NCI-H748 treated with DMSO at 0.1 percent for 48 hours (cell line): ENCODE measurements at regions not wholly inside any gene's neighbourhood (a gene's known extent, or its start where the extent isn't known, plus 50 kb on each side); places are given as distances from the start of the nearest gene placed in this dataset.
"Not testable (repeated sequence)": the region's sequence is repeated elsewhere in the genome, so short reads cannot be mapped to it uniquely, and the experiment has no call there.

Experiments
- DNase-seq: peaks from one replicate; lab custom pipeline; 2025; lab: John Stamatoyannopoulos, UW

DNA sequence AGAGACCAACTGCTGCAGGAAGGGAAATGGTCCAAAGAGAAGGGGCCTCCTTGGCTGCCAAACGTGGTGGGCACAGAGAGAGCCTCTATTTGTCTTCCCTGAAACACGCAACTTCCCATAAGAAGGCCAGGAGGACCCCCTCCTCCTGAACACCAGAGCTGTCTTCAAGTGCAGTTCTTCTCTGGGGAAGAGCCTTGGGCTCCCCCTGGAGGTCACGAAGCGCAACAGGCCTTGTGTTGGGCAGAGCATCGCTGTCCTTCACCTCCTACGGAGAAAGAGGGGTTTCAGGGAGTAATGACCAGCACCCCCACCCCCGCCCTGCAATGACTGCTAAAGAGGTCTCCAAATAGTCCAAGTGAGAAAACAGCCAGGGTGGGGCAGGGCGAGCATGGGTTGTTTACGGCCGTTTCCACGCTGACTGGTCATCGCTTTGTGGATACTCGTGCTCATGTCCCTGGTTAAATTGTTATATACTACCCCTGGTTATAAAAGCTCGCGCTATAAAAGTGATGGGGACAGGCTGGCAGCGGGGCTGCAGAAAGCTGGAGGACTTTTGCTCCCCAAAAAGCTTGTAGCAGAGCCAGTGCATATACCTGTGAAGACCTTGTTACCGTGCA lies 397.5 kb upstream of the ATP10A start:
- peak; percentile 8 for DNase-seq

DNA sequence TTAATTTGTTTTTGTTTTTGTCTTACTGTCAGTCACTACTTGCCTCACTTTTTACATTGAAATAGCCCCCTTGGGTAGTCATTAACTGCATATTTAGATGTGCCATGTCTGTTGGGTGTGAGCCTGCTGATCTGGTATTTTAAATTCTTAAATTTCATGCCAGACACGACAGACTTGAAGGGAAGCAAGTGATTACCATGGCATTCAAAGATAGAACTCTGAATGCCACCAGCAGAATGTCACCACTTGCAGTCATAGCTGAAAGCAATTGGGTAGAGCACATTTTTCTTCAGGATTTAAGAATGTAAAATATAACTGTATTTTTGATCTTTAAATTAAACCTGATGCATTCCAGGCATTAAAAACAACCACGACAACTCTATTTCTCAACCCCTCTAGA lies 396.5 kb upstream of the ATP10A start:
- DNase-seq, result no peak

DNA sequence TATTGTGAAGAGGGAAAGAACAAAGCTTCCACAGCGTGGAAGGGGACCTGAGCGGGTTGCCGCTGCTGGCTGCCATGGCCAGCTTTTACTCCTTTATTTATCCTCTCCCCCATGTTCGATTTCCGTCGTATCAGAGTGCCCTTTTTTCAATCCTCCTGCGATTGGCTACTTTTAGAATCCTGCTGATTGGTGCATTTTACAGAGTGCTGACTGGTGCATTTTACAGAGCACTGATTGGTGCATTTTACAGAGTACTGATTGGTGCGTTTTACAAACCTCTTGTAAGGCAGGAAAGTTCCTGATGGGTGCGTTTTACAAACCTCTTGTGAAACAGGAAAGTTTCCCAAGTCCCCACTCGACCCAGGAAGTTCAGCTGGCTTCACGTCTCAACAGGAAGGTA lies 381.7 kb upstream of the ATP10A start:
- not testable (repeated sequence) for DNase-seq

DNA sequence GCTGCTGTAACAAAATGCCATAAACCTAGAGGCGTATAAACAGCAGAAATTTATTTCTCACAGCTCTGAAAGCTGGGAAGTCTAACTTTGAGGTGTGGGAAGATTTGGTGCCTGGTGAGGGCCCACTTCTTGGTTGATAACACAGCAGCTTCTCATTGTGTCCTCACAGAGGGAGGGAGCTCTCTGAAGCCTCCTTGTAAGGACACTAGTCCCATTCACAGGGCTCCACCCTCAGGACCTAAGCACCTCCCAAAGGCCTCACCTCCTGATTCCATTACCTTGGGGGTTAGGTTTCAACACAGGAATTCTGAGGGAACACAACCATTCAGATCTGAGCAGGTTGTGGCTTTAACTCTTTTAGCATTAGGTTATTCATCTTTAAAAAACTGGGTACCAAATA lies 380.3 kb upstream of the ATP10A start:
- no peak for DNase-seq

DNA sequence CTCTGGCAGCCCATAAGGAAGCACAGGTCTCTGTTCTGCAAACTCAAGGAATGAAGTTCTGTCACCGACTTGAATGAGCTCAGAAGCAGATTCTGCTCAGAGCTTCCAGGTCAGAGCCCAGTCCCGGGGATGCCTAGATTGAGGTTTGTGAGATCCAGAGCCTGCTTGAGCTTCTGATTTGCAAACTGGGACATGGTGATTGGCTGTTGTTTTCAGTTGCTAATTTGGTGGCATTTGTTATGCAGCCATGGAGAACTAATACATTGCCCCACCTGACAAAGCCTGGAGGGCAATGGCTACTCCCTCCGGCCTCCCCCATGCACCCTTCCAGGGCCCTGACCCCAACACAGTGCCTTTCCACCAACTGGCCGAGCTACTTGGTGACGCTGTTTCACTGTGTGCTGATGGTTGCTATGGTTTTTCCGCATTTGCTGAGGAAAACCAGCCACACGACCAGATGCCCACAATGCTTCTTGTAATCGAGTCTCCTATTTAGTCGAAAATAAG lies 379.5 kb upstream of the ATP10A start:
- no peak for DNase-seq

DNA sequence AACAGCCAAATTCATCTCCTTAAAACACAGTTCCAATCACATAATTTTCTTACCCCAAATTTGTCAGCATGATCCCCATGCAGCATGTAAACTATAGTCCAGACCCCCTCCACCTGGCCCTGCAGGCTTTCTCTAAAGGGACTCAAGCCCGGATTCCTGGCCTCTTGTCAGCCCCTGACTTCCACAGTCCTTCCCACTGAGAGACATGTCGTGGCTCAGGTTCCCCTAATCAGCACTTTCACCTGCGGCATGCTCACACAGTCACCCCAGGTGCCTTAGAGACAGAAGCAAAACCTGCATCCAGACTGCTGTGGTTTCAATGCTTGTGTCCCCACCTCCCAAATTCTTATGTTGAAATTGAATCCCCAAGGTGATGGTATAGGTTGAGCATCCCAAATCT lies 372.7 kb upstream of the ATP10A start:
- DNase-seq, result no peak

DNA sequence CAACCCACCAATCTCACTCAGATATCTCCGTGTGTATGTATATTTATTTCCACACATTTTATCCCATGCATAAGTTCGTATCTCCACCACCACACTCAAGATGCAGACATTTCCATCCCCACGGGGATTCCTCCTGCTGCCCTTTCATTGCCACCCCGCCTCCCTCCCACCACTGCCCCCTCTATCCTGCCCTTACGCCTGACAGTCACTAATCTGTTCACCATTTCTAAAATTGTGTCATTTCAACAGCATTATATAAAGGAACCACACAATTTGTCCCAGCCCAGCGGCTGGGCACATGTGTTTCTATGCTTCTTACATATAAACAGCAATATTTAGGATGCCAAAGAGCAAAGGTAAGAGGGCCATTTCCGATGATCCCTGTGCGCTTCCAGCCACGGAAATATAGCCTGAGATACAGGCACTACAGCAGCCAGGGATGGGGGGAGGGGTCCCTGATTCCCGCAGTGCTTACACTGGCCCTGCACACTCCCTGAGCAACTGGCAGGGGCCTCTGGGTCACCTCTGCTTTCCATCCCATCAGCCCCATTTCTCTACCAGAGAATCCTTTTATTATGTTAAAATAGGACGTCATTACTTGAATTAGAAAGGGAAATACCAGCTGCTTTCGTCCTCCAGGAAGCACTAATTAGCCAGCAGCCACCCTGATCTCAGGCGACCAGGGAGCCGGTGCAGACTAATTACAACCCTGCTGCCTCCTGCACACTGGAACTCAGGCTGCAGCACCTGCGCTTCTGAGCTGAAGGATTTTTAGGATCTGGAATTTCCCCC lies 372.0 kb upstream of the ATP10A start:
- DNase-seq, result peak; percentile 7

DNA sequence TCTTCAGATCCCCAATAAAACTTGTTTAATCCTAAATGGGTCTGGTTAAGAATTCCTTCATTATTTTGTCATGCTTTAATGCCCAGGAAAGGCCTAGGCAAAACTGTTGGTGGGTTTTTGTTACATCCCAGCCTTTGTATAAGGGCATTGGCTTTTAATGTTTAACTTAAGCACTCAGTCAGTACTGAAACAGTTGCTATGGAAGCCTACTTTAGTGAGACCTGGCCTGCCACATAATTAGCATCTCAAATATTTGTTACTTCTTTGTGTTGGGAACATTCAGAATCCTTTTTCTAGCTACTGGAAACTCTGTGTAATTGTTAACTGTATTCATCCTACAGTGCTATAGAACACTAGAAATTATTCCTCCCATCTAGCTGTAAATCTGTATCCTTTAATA lies 369.6 kb upstream of the ATP10A start:
- DNase-seq, result no peak

DNA sequence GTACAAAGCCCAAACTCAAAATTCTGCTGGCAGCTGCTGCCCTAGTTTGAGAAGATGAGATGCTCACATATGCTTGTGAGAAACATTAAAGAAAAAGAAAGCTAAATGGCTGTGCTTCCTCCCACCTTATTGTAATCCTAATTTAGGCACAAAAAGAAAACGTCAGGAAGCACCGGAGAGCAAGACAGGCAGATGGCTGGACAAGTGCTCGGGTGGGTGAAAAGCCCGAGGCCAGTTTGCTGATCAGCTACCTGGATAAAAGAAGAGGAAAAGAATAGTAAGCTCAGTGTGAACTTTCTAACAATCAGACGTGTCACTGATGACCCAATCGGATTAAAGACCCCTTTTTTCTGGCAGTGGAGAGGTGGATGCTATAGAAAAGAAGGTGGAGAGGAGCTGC lies 368.0 kb upstream of the ATP10A start:
- DNase-seq, result no peak

DNA sequence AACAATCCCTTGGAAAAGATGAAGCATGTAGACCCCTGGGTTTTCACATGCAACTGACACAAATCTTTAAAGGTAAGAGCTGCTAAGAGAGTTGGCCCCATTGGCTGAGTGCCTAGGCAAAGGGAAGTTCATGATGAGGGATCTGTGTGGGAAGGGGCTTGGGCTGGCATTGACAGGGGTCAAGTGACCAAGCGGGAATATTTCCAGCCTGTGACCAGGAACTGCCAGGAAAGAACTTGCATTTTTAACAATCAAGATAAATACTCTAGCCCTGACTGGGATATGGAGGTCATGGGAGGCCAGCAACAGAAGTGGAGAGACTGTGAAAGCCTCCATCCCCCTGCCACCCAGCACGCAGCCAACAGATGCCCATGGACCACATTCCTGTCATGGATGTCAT lies 361.1 kb upstream of the ATP10A start:
- no peak for DNase-seq

DNA sequence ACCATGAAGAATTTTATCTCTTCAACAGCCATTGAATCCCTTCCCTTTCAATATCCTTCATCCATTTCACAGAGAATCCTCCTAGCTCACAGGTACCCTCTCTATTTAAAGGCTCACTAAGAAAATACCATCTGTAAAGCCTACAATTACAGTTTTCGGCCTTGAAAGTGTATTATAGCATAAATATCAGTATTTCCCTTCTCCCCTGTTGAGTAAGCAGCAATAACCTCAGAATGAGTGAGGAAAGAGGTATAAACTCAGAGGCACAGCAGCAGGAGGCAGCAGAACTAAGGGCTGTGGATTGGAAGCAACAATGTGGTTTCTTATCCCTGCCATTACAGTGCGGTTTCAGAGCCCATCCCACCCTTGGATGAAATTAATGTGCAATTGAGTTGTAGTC lies 360.6 kb upstream of the ATP10A start:
- DNase-seq, result no peak

DNA sequence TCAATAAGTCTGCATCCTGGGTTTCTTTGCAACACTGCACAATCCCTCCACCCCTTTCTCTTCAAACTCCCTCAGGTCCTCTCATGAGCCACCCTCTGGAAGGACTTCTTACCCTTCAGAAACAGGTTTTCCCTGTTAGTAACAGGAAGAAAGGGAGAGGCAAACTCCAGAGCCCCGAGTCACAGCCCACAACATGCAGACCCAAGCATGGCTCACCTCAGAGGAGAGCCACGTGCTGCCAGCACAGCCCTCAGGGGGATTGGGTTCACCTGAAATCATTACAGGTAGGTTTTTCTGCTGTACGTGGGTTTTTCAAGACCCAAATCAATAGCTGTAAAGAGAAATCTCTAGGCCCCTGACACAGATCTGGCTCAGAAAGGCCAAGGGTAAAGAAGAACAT lies 359.7 kb upstream of the ATP10A start:
- no peak for DNase-seq

DNA sequence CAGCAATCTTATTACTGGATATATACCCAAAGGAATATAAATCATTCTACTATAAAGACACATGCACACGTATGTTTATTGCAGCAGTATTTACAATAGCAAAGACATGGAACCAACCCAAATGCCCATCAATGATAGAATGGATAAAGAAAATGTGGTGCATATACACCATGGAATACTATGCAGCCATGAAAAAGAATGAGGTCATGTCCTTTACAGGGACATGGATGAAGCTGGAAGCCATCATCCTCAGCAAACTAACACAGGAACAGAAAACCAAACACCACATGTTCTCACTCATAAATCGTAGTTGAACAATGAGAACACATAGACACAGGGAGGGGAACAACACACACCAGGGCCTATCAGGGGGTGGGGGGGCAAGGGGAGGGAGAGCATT lies 353.9 kb upstream of the ATP10A start:
- not testable (repeated sequence) for DNase-seq

DNA sequence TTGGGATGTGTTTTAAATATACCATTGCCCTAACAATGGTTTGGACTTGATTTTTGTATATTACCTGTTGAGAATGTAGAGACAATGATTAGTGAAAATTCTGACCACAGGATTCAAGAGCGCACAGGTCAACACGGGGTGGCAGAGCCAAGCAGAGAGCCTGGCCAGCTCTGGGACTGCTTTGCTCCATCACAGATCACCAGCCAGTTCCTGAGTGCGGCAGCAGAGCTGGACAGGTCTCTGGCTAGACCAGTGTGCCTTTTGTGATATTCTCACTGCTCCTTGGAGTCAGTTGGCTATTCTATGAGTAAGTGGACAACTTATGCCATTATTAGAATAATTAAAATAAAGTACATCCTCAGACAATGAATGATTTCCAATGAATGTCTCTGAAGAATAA lies 351.2 kb upstream of the ATP10A start:
- no peak for DNase-seq

DNA sequence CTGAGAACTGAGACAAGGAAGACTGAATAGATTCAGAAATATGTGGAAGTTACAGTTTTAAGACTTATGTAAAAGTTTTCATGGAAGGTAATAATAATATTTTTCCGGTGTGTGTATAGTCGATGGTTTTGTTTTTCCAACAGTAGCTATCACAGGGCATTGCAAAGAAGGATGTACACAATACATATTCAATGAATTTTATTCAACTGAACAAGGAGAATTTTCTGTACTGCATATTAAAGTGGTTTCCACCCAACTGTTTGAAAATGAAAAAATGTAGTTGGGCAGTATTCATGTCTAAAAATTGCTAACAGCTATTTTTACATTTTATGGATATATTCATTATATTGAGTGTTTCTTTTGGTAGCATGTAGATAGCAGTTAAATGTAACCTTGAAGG lies 350.3 kb upstream of the ATP10A start:
- no peak for DNase-seq

DNA sequence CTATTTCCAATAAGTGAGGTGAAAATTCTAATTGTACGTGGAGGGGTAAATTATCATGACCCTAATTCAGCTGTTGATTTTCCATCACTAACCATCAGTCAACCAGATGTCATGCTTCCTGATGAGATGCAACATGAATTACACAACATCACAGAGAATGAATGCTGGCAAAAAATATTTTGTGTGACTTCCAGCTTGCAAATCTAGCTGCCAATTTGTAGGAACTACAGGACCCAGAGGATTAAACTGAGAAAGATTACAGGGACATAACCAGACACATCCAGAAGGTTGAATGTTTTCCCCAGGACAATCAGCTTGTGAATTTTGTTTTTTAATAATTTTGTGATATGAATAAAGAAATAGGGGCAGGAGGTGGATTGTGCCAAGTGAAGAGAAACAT lies 349.0 kb upstream of the ATP10A start:
- DNase-seq, result no peak

DNA sequence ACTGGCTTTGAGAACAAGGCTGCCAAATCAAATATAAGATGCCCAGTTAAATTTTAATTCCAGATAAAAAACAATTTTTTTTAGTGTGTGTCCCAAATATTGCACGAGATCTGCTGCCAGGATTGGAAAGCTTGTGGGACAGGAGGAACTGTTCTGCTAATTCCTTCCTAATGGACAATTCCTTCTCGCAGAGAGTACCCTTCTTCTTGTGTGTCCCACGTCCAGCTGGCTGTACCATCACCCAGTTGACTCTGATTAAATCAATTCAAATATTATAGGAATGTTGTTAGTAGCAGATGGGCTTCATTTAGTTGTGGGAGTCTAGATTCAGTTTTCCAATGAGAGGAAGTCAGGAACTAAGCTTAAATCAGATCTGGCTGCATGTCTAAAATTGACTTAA lies 347.9 kb upstream of the ATP10A start:
- DNase-seq, result no peak

DNA sequence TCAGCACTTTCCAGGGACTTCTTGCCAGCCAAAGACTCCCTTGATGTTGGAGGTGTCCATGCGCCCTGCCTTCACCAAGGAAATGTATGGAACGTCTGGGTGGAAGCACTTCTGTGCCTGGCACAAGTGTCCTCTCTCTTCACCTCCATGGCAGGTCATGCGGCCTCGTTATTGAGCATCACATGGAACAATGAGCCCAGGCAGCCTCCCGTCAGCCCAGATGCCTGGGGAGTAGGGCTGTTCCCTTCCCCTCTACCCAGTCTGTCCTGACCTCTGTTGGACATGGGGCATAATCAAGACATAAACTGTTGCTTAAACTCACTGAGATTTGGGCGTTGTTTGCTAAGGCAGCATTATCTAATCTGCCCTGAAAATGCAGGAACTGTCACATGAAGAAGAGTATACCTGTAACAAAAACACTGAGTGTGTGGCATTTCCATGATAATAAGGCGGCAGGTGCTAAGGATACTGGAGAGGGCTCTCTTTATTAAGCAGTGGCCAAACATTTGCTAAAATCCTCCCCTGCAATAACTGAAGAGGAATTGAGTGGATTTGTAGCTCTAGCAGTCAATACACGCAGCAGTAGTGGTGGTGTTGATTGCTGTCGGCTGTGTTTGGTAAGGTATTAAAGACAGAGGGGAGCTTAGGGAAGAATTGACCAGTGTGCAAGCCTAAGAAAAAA lies 338.2 kb upstream of the ATP10A start:
- DNase-seq, result peak; percentile 43

DNA sequence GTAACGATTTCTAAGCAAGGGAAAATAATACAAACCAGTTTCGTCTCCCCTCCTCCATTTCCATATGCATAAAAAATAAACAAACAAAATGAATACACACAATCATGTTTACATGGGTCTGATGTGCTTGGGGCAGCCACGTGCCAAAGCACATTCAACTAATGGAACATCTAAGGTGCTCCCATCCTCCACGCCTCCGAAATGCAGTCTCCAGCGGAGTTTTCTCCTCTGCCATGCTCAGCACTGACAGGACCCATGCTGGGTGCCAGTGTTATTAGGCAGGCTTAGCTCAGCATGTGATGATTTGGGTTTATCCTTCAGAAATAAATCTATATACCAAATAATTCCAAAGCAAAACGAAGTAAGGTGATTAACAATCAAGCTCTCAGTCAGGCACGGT lies 337.3 kb upstream of the ATP10A start:
- no peak for DNase-seq

DNA sequence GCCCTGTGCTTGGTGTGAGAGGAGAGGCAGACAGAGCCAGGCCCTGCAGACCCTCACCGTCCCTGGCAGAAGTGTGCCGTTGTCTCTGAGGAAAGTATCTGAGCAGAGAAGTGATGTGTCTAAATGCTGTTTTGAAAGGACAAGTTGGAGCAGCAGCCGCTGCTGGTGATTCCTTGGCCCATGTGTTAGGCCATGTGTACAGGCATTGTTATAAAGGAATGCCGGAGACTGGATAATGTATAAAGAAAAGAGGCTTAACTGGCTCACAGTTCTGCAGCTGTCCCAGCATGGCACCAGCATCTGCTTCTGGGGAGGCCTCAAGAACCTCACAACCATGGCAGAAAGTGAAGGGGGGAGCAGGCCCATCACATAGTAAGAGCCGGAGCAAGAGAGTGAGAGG lies 334.6 kb upstream of the ATP10A start:
- DNase-seq, result no peak

DNA sequence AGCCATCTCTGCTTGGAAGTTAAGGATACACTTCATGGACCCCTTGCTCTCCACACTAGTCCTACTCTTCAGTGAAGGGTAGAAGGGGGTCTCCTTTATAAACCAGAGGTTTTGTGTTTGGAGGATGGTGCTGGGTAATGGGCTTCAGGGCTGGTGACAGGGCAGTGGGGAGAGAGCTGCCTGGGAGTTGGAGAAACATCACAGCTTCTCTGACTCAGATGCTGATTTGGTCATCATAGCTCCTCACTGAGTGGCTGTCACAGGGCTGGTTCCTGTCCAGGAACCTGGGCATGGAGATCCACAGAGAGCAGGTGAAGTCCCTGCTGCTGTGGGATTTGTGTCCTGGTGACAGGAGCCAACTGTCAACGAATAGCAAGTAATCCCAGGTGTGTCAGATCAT lies 333.9 kb upstream of the ATP10A start:
- DNase-seq, result no peak

DNA sequence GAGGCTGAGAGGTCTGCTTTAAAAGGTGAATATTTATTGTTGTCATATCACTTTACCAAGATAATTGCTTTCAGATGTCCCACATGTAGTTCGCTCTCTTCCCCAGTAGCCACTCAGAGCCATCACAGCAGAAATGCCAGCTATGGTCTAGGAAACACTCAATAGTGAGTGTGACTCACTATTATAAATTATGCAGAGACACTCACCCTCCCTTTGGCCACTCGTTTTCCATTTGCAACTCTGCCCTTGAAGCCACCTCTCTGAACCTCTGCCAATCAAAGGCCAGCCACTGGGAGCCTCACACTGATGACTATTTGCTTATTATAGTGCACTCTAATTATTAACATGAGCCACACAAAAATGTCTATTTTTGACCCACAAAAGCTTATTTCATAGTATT lies 328.1 kb upstream of the ATP10A start:
- DNase-seq, result no peak

DNA sequence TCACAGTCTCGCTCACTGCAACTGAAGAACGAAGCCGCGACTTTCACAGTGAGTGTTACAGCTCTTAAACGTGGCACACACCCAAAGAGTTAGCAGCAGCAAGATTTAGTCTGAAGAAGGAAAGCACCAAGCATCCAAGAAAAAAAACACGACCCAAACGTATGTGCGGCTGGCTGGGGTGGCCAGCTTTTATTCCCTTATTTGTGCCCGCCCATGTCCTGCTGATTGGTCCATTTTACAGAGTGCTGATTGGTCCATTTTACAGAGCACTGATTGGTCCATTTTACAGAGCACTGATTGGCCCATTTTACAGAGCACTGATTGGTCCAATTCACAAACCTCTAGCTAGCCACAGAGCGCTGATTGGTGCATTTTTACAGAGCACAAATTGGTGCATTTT lies 323.0 kb upstream of the ATP10A start:
- not testable (repeated sequence) for DNase-seq
